A549 (cell line): ENCODE measurements at regions not wholly inside any gene's neighbourhood (a gene's known extent, or its start where the extent isn't known, plus 50 kb on each side); places are given as distances from the start of the nearest gene placed in this dataset.

Source experiments
- CTCF ChIP-seq: fragments of >200 bp; sonication (Bioruptor Twin); formaldehyde crosslinking; IDR thresholded peaks from 3 replicates; pipeline ENCODE4 v1.5.1; 2016
- POLR2A ChIP-seq: IDR thresholded peaks from 2 replicates; pipeline ENCODE4 v1.6.1; 2012; ENCODE audit warnings: mild to moderate bottlenecking, low read length
- POLR2AphosphoS2 ChIP-seq: conservative IDR thresholded peaks from 2 replicates; pipeline ENCODE4 v1.6.1; 2012; ENCODE audit warnings: low read length, improper control_type of control experiment, inconsistent platforms

GRCh38 chr16:51577621-51578303 is 426.7 kb upstream of the SALL1 start:
- TF ChIP-seq POLR2AphosphoS2 (no peak), CTCF (no peak), POLR2A (no peak)
